HG03280 (cell line): ENCODE measurements at regions not wholly inside any gene's neighbourhood (a gene's known extent, or its start where the extent isn't known, plus 50 kb on each side); places are given as distances from the start of the nearest gene placed in this dataset.
"Not testable (repeated sequence)": the region's sequence is repeated elsewhere in the genome, so short reads cannot be mapped to it uniquely, and the experiment has no call there.

Experiments used
- ATAC-seq: cut with Tn5 transposase; IDR thresholded peaks from one replicate; pipeline ENCODE4 v1.9.1; 2021; ENCODE audit warnings: mild to moderate bottlenecking, moderate library complexity; ENCODE audit not compliant: unreplicated experiment

GRCh38 chr4:3865986-3866812, 100.0 kb downstream of the ADRA2C start:
- no peak for ATAC-seq

GRCh38 chr4:3866813-3867129, 100.6 kb downstream of the ADRA2C start:
- no peak for ATAC-seq

GRCh38 chr4:3867403-3868100, 101.4 kb downstream of the ADRA2C start:
- no peak for ATAC-seq

- ATAC-seq, result no peak
These were observed 102.3 kb downstream of the ADRA2C start for GRCh38 chr4:3868211-3869173.

GRCh38 chr4:3869174-3869572, 103.0 kb downstream of the ADRA2C start:
- no peak for ATAC-seq

GRCh38 chr4:3869661-3870566, 103.7 kb downstream of the ADRA2C start:
- no peak for ATAC-seq

- no peak for ATAC-seq
These were observed 104.4 kb downstream of the ADRA2C start for GRCh38 chr4:3870567-3870962.

- ATAC-seq, result no peak
These were observed 105.1 kb downstream of the ADRA2C start for GRCh38 chr4:3871181-3871852.

- no peak for ATAC-seq
These were observed 106.0 kb downstream of the ADRA2C start for GRCh38 chr4:3871881-3872833.

GRCh38 chr4:3872834-3873313, 106.7 kb downstream of the ADRA2C start:
- no peak for ATAC-seq

- ATAC-seq, result no peak
These were observed 107.3 kb downstream of the ADRA2C start for GRCh38 chr4:3873408-3874027.

- ATAC-seq, result no peak
These were observed 107.8 kb downstream of the ADRA2C start for GRCh38 chr4:3874028-3874415.

GRCh38 chr4:3874525-3875110, 108.4 kb downstream of the ADRA2C start:
- no peak for ATAC-seq

GRCh38 chr4:3875466-3875865, 109.3 kb downstream of the ADRA2C start:
- no peak for ATAC-seq

GRCh38 chr4:3876057-3876845, 110.1 kb downstream of the ADRA2C start:
- ATAC-seq, result not testable (repeated sequence)

- ATAC-seq, result no peak
These were observed 111.1 kb downstream of the ADRA2C start for GRCh38 chr4:3877236-3877635.

- ATAC-seq, result no peak
These were observed 111.7 kb downstream of the ADRA2C start for GRCh38 chr4:3877868-3878267.
